Gastrocnemius medialis (tissue), 4 donors: ENCODE measurements at regions not wholly inside any gene's neighbourhood (a gene's known extent, or its start where the extent isn't known, plus 50 kb on each side); places are given as distances from the start of the nearest gene placed in this dataset.

ENCODE experiments used
- ATAC-seq, 2 donors: fragments of 150-250 bp; one replicate each; pipeline ENCODE4 v1.9.1; 2016
- DNase-seq, 2 donors: peaks; one replicate each; pipeline ENCODE4 v3.0.0-alpha.2; 2019
- H3K27ac ChIP-seq, 4 donors: fragments of 200-600 bp; sonication (generic); 1 replicate in 1 of 4; 2 replicates in 3 of 4; pipeline ENCODE4 v1.5.1; 2016 to 2018; ENCODE audit warnings: mild to moderate bottlenecking in 2 of 4, moderate library complexity in 1 of 4
- H3K27me3 ChIP-seq, 3 donors: fragments of 200-600 bp; sonication (generic) in 2 of 3; 1 replicate in 1 of 3; 2 replicates in 2 of 3; pipeline versions ENCODE4 v1.5.1 to v1.6.0; 2016 to 2019; ENCODE audit warnings: mild to moderate bottlenecking in 1 of 3, moderate library complexity in 1 of 3
- H3K36me3 ChIP-seq, 2 donors: fragments of 200-600 bp; sonication (generic) in 1 of 2; one replicate each; pipeline ENCODE4 v1.5.1; 2017 to 2018
- H3K4me1 ChIP-seq, 2 donors: fragments of 200-600 bp; sonication (generic) in 1 of 2; one replicate each; pipeline ENCODE4 v1.5.1; 2016 to 2017; ENCODE audit warnings: mild to moderate bottlenecking in 2 of 2
- H3K4me3 ChIP-seq, 4 donors: fragments of 200-600 bp; sonication (generic) in 3 of 4; 1 replicate in 1 of 4; 2 replicates in 3 of 4; pipeline ENCODE4 v1.5.1; 2016 to 2019; ENCODE audit warnings: mild to moderate bottlenecking in 2 of 4
- H3K9me3 ChIP-seq, 3 donors: fragments of 200-600 bp; sonication (generic) in 2 of 3; 1 replicate in 1 of 3; 2 replicates in 2 of 3; pipeline ENCODE4 v1.5.1; 2016 to 2019
- CTCF ChIP-seq, 5 experiments: fragments of 450-650 bp in 3 of 5; fragments of 200-600 bp in 2 of 5; sonication (generic) in 2 of 5; IDR thresholded peaks in 4 of 5; conservative IDR thresholded peaks in 1 of 5; 1 replicate in 4 of 5; 2 replicates in 1 of 5; pipeline ENCODE4 v1.5.1; 2016 to 2019; ENCODE audit warnings: antibody characterized with exemption in 5 of 5, mild to moderate bottlenecking in 3 of 5, moderate library complexity in 3 of 5
- POLR2A ChIP-seq, 2 donors: fragments of 450-650 bp; IDR thresholded peaks; one replicate each; pipeline ENCODE4 v1.6.1; 2017; ENCODE audit warnings: antibody characterized with exemption in 2 of 2, mild to moderate bottlenecking in 2 of 2, moderate library complexity in 2 of 2
- in situ Hi-C, 4 donors: fragments of 200-750 bp; cut with MboI; loops; one replicate each; pipeline versions ENCODE4 v1.15.0 to v1.8.0; 2017; ENCODE audit warnings: low sequenced_read_pairs in 4 of 4
- intact Hi-C: fragments of 100-400 bp; cut with DNase I; formaldehyde crosslinking; loops from one replicate; pipeline ENCODE4 v1.15.1; 2023; ENCODE audit warnings: low total_unique reads

GRCh38 chr9:16157651-16158050 is 604.8 kb downstream of the CCDC171 start:
- DNase-seq (no peak), ATAC-seq (no peak)
- intact Hi-C loops, result no loop called here
- Histone ChIP-seq H3K27ac (no peak overlapping the region), H3K4me1 (no peaks in the 10 kb centered on the region), H3K9me3 (no peaks in the 10 kb centered on the region), H3K27me3 (no peaks in the 10 kb centered on the region), H3K36me3 (no peaks in the 10 kb centered on the region), H3K4me3 (no peak overlapping the region)
- in situ Hi-C loops, result no loop called here
- TF ChIP-seq POLR2A (IDR thresholded peaks at IDR 0.05) (no peak), CTCF (IDR thresholded peaks at IDR 0.05 in 4 of 5, conservative IDR thresholded peaks at IDR 0.05 in 1 of 5) (no peak)

DNA sequence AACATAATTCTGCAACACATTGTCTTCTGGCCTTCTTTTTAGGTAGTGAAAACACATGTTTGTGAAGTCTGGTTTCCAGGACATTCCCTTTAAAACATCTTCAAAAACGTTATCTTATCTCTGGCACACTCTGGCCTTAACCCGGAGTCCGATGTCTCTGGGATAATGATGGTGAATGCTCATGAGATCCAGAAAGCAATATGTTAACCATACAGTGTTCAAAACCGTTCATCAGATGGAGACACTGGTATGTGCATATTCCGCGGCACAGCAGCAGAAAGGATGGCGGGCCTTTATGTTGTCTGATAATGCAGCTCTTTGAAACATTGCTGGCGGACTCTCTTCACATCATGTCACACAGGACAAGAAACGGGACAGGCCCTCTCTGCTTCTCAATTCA is 605.2 kb downstream of the CCDC171 start:
- no peak for TF ChIP-seq POLR2A (IDR thresholded peaks at IDR 0.05)
- no peak for TF ChIP-seq CTCF (IDR thresholded peaks at IDR 0.05 in 4 of 5, conservative IDR thresholded peaks at IDR 0.05 in 1 of 5)
- in situ Hi-C loops, result no loop called here
- ATAC-seq, result no peak
- Histone ChIP-seq H3K36me3 (no peaks in the 10 kb centered on the region), H3K27ac (no peak overlapping the region), H3K4me1 (no peaks in the 10 kb centered on the region), H3K4me3 (no peak overlapping the region), H3K27me3 (no peaks in the 10 kb centered on the region), H3K9me3 (no peaks in the 10 kb centered on the region)
- DNase-seq, result no peak
- intact Hi-C loops, result no loop called here

DNA sequence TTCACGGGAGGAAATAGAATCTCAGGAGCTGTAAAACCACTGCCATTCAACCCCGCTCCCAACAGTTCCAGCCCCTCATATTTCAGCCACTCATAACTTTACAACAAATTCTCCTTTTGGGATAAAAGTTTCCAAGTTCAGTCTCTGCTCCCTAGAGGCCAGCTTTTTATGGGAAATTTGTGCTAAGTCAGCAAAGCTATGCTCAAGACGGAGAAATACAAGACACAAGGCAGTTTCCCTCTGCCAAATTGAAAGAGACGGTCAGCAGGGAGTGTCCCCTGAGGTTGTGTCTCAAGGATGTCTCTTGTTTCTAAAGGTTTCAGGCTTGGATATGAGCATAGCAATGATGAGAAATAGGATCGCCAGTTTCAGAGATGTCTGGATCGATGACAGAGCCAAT is 608.6 kb downstream of the CCDC171 start:
- ATAC-seq, result no peak

DNA sequence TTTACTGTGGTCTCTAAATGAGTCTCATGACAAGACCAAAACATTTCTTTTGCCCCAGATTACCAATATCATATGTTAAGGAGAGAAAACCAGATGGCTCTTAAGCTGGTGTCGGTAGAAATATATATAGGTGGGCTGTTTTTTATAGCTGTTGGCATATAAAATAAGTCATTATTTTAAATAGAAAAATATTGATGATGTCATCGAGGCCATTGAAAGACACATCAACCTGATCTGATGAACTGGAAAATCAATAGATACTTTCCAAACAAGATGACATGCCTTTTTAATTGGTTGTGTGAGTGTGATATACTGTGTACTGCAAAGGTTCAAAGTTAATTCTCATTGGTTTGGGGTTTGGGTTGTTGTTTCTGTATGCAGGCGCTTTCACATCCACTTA is 617.3 kb downstream of the CCDC171 start:
- ATAC-seq, result no peak
- no peak for DNase-seq
- Histone ChIP-seq H3K4me1 (no peaks in the 10 kb centered on the region), H3K36me3 (no peaks in the 10 kb centered on the region), H3K27me3 (no peaks in the 10 kb centered on the region), H3K27ac (no peak overlapping the region), H3K4me3 (no peak overlapping the region), H3K9me3 (no peaks in the 10 kb centered on the region)
- in situ Hi-C loops, result no loop called here
- TF ChIP-seq CTCF (IDR thresholded peaks at IDR 0.05 in 4 of 5, conservative IDR thresholded peaks at IDR 0.05 in 1 of 5) (no peak), POLR2A (IDR thresholded peaks at IDR 0.05) (no peak)
- intact Hi-C loops, result no loop called here

More for the DNA sequence above, 608.6 kb downstream of the CCDC171 start:
- intact Hi-C loops (no loop called here), in situ Hi-C loops (no loop called here)
- no peaks in the 10 kb centered on the region for H3K9me3 ChIP-seq
- no peak for DNase-seq
- H3K27ac ChIP-seq, result no peak overlapping the region
- TF ChIP-seq POLR2A (IDR thresholded peaks at IDR 0.05), result no peak
- no peak for TF ChIP-seq CTCF (IDR thresholded peaks at IDR 0.05 in 4 of 5, conservative IDR thresholded peaks at IDR 0.05 in 1 of 5)
- H3K4me1 ChIP-seq, result no peaks in the 10 kb centered on the region
- no peaks in the 10 kb centered on the region for H3K36me3 ChIP-seq
- no peaks in the 10 kb centered on the region for H3K27me3 ChIP-seq
- H3K4me3 ChIP-seq, result no peak overlapping the region

GRCh38 chr9:16171911-16172310 is 619.1 kb downstream of the CCDC171 start:
- Histone ChIP-seq H3K27ac (no peak overlapping the region), H3K9me3 (no peaks in the 10 kb centered on the region), H3K4me1 (no peaks in the 10 kb centered on the region), H3K36me3 (no peaks in the 10 kb centered on the region), H3K4me3 (no peak overlapping the region), H3K27me3 (no peaks in the 10 kb centered on the region)
- DNase-seq, result no peak
- ATAC-seq, result no peak
- intact Hi-C loops (no loop called here), in situ Hi-C loops (no loop called here)
- TF ChIP-seq POLR2A (IDR thresholded peaks at IDR 0.05) (no peak), CTCF (IDR thresholded peaks at IDR 0.05 in 4 of 5, conservative IDR thresholded peaks at IDR 0.05 in 1 of 5) (no peak)
